ENCODE measurements at regions not wholly inside any gene's neighbourhood (a gene's known extent, or its start where the extent isn't known, plus 50 kb on each side); places are given as distances from the start of the nearest gene placed in this dataset.

GRCh38 chr1:244197851-244198375 is 146.8 kb downstream of the ZBTB18 start:
- no peak for DNase-seq

- DNase-seq: no peak
Observed at GRCh38 chr1:244199902-244200301, 148.8 kb downstream of the ZBTB18 start.

- DNase-seq: no peak
Observed at GRCh38 chr1:244200596-244200995, 149.5 kb downstream of the ZBTB18 start.

- no peak for DNase-seq
Observed at GRCh38 chr1:244201750-244202149, 150.7 kb downstream of the ZBTB18 start.

GRCh38 chr1:244204004-244204403 is 152.9 kb downstream of the ZBTB18 start:
- DNase-seq: no peak

- no peak for DNase-seq
Observed at GRCh38 chr1:244205171-244205570, 154.1 kb downstream of the ZBTB18 start.

- no peak for DNase-seq
Observed at GRCh38 chr1:244205906-244206305, 154.8 kb downstream of the ZBTB18 start.

GRCh38 chr1:244207042-244207934 is 156.2 kb downstream of the ZBTB18 start:
- no peak for DNase-seq

GRCh38 chr1:244207935-244208244 is 156.8 kb downstream of the ZBTB18 start:
- DNase-seq: no peak

GRCh38 chr1:244209955-244210354 is 158.9 kb downstream of the ZBTB18 start:
- DNase-seq: no peak

- DNase-seq: no peak
Observed at GRCh38 chr1:244210884-244211558, 159.9 kb downstream of the ZBTB18 start.

GRCh38 chr1:244211559-244211944 is 160.5 kb downstream of the ZBTB18 start:
- DNase-seq: no peak

GRCh38 chr1:244212219-244212618 is 161.1 kb downstream of the ZBTB18 start:
- DNase-seq: no peak

- DNase-seq: no peak
Observed at GRCh38 chr1:244212797-244213475, 161.9 kb downstream of the ZBTB18 start.

- DNase-seq: no peak
Observed at GRCh38 chr1:244214009-244214967, 163.2 kb downstream of the ZBTB18 start.

- no peak for DNase-seq
Observed at GRCh38 chr1:244216836-244217235, 165.8 kb downstream of the ZBTB18 start.

- no peak for DNase-seq
Observed at GRCh38 chr1:244217711-244218110, 166.6 kb downstream of the ZBTB18 start.

- no peak for DNase-seq
Observed at GRCh38 chr1:244218220-244218619, 167.1 kb downstream of the ZBTB18 start.

GRCh38 chr1:244219149-244219548 is 168.1 kb downstream of the ZBTB18 start:
- no peak for DNase-seq

- DNase-seq: no peak
Observed at GRCh38 chr1:244219802-244220201, 168.7 kb downstream of the ZBTB18 start.

- DNase-seq: no peak
Observed at GRCh38 chr1:244220410-244220809, 169.3 kb downstream of the ZBTB18 start.

- DNase-seq: no peak
Observed at GRCh38 chr1:244221991-244222390, 170.9 kb downstream of the ZBTB18 start.

Measured in NCI-H774 (cell line).